UCSD-AML1 (cell line): ENCODE measurements at regions not wholly inside any gene's neighbourhood (a gene's known extent, or its start where the extent isn't known, plus 50 kb on each side); places are given as distances from the start of the nearest gene placed in this dataset.
A peak's percentile ranks its signal among the peaks of the same experiment; 100 is the strongest.

Source experiments
- DNase-seq: peaks from one replicate; lab custom pipeline; 2025; ENCODE audit not compliant: unreplicated experiment; lab: John Stamatoyannopoulos, UW

- no peak for DNase-seq
Observed at GRCh38 chr13:64959276-64959675, 2270.9 kb downstream of the PCDH9 start.

GRCh38 chr13:64958106-64958505 is 2272.0 kb downstream of the PCDH9 start:
- peak; percentile 3 for DNase-seq

- DNase-seq: no peak
Observed at GRCh38 chr13:64938660-64939059, 2291.5 kb downstream of the PCDH9 start.

GRCh38 chr13:64937302-64937701 is 2292.8 kb downstream of the PCDH9 start:
- no peak for DNase-seq

GRCh38 chr13:64936879-64937278 is 2293.3 kb downstream of the PCDH9 start:
- no peak for DNase-seq

GRCh38 chr13:64935441-64935840 is 2294.7 kb downstream of the PCDH9 start:
- no peak for DNase-seq

- DNase-seq: no peak
Observed at GRCh38 chr13:64934569-64935362, 2295.4 kb downstream of the PCDH9 start.

GRCh38 chr13:64930636-64931035 is 2299.5 kb downstream of the PCDH9 start:
- DNase-seq: no peak

- DNase-seq: no peak
Observed at GRCh38 chr13:64928696-64929499, 2301.2 kb downstream of the PCDH9 start.

GRCh38 chr13:64925727-64926126 is 2304.4 kb downstream of the PCDH9 start:
- no peak for DNase-seq

- peak; percentile 2 for DNase-seq
Observed at GRCh38 chr13:64925284-64925683, 2304.9 kb downstream of the PCDH9 start.

GRCh38 chr13:64924401-64924800 is 2305.7 kb downstream of the PCDH9 start:
- no peak for DNase-seq

- no peak for DNase-seq
Observed at GRCh38 chr13:64917566-64917965, 2312.6 kb downstream of the PCDH9 start.

- DNase-seq: no peak
Observed at GRCh38 chr13:64912141-64912540, 2318.0 kb downstream of the PCDH9 start.

- DNase-seq: no peak
Observed at GRCh38 chr13:64910096-64910495, 2320.0 kb downstream of the PCDH9 start.

- no peak for DNase-seq
Observed at GRCh38 chr13:64909184-64909583, 2321.0 kb downstream of the PCDH9 start.

GRCh38 chr13:64900039-64900438 is 2330.1 kb downstream of the PCDH9 start:
- DNase-seq: peak; percentile 1

- no peak for DNase-seq
Observed at GRCh38 chr13:64884976-64885375, 2345.2 kb downstream of the PCDH9 start.

GRCh38 chr13:64877176-64877575 is 2353.0 kb downstream of the PCDH9 start:
- no peak for DNase-seq

GRCh38 chr13:64871742-64872141 is 2358.4 kb downstream of the PCDH9 start:
- peak; percentile 5 for DNase-seq

- no peak for DNase-seq
Observed at GRCh38 chr13:64869539-64869938, 2360.6 kb downstream of the PCDH9 start.

- no peak for DNase-seq
Observed at GRCh38 chr13:64867856-64868255, 2362.3 kb downstream of the PCDH9 start.
